CD4-positive, alpha-beta T cell treated with Interferon alpha-2 for 1 hour (primary cell): ENCODE measurements at regions not wholly inside any gene's neighbourhood (a gene's known extent, or its start where the extent isn't known, plus 50 kb on each side); places are given as distances from the start of the nearest gene placed in this dataset.
"Not testable (repeated sequence)": the region's sequence is repeated elsewhere in the genome, so short reads cannot be mapped to it uniquely, and the experiment has no call there.

Experiments
- DNase-seq, 2 donors: peaks; one replicate each; pipeline ENCODE4 v3.0.0-alpha.2; 2020 to 2022

DNA sequence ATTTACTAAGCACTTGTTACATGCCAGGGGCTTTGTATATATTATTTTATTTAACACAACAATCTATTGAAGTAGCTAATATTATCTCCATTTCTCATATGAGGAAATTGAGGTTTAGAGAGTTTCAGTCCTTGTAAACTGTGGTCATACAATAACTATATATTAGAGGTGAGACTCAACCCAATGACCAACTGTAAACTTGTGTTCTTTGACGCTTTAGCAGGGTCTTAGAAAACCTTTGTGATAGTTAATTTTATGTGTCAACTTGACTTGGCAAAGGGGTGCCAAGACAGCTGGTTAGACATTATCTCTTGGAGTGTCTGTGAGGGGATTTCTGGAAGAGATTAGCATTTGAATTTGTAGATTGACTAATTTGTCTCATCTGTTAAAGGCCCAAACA, 252.4 kb upstream of the B3GALT2 start:
- DNase-seq, result no peak

DNA sequence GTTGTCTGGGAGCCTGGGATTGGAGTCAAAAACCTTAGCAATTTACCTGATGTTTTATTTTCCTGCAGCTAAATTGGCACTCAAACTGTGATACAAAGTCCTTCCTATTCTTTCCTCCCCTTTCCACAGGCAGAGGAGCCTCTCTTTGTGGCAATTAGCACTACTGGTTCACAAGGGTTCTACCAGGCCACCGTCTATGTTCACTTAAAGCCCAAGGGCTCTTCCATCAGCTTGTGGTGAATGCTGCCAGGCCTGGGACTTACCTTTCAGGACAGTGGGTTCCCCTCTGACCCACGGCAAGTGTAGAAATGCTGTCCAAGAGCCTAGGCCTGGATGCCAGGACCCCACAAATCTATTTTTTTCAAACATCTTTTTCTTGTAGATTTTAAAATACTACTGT, 251.9 kb upstream of the B3GALT2 start:
- no peak for DNase-seq

DNA sequence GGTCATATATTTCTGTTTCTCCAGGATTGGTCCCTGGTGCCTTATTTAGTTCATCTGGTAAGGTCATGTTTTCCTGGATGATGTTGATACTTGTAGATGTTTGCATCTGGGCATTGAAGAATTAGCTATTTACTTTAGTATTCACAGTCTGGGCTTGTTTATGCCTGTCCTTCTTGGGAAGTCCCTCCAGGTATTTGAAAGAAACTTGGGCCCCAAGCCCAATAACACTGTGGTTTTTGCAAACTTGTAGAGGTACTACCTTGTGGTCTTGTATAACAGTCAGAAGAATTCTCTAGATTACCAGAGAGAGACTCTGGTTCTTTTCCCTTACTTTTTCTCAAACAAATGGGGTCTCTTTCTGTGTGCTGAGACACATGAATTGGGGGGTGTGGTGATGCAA, 251.4 kb upstream of the B3GALT2 start:
- peak in 1 of 2 donors; percentile 38 for DNase-seq

DNA sequence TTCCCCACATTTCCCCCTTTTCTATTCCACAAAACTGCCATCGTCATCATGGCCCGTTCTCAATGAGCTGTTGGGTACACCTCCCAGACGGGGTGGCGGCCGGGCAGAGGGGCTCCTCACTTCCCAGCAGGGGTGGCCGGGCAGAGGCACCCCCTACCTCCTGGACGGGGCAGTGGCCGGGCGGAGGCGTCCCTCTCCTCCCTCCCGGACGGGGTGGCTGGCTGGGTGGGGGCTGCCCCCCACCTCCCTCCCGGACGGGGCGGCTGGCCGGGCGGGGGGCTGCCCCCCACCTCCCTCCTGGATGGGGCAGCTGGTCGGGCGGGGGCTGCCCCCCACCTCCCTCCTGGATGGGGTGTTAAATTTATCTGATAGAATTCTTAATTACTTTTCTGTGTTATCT, 250.9 kb upstream of the B3GALT2 start:
- DNase-seq, result not testable (repeated sequence)

DNA sequence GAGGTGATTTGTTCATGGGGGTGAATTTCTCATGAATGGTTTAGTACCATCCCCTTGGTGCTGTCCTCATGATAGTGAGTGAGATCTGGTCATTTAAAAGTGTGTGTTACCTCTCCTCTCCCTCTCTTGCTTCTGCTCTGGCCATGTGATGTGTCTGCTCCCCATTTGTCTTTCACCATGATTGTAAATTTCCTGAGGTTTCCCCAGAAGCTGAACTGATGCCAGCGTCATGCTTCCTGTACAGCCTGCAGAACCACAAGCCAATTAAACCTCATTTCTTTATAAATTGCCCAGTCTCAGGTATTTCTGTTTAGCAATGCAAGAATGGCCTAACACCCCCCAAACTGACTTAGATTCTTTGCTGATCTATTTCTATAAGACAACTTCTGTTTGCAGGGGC, 249.4 kb upstream of the B3GALT2 start:
- DNase-seq, result no peak

DNA sequence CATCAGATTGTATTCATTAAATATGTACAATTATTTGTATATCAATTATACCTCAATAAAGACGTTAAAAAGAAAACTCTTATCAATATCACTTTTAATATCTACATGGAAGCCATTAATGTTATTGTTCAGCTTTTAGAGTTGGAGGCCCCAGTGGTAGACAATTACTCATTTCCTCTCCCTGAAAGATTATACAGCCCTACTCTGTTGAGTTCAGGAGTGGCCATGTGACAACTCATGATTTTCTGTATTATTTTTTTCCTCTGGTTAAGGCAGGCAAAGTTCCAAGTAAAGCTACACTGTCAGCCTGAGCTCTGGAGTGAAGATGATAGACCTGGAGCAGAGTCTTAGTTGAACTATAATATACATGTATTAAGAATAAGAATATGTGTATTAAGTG, 247.9 kb upstream of the B3GALT2 start:
- no peak for DNase-seq

DNA sequence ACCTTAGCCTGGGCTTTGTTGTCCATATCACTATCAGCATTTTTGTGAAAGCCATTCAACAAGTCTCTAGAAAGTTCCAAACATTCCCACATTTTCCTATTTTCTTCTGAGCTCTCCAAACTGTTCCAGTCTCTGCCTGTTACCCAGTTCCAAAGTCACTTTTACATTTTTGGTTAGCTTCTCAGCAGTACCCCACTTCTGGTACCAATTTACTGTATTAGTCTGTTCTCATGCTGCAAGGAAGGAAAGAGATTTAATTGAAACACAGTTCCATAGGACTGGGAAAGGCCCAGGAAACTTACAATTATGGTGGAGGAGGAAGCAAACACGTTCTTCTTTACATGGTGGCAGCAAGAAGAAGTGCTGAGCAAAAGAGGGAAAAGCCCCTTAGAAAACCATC, 247.2 kb upstream of the B3GALT2 start:
- no peak for DNase-seq

DNA sequence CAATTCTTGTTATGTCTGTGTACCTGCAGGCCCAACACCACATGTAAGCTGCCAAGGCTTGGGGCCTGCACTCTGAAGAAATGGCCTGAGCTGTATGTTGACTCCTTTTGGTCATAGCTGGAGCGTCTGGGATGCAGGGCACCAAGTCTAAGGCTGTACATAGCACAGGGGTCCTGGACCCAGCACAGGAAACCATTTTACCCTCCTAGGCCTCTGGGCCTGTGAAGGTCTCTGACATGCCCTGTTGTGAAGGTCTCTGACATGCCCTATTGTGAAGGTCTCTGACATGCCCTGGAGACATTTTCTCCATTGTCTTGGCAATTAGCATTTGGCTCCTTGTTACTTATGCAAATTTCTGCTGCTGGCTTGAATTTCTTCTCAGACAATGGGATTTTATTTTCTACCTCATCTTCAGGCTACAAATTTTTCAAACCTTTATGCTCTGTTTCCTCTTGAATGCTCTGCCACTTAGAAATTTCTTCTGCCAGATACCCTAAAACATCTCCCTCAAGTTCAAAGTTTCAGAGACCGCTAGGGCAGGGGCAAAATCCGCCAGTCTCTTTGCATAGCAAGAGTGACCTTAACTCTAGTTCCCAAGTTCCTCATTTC, 246.7 kb upstream of the B3GALT2 start:
- DNase-seq, result no peak

DNA sequence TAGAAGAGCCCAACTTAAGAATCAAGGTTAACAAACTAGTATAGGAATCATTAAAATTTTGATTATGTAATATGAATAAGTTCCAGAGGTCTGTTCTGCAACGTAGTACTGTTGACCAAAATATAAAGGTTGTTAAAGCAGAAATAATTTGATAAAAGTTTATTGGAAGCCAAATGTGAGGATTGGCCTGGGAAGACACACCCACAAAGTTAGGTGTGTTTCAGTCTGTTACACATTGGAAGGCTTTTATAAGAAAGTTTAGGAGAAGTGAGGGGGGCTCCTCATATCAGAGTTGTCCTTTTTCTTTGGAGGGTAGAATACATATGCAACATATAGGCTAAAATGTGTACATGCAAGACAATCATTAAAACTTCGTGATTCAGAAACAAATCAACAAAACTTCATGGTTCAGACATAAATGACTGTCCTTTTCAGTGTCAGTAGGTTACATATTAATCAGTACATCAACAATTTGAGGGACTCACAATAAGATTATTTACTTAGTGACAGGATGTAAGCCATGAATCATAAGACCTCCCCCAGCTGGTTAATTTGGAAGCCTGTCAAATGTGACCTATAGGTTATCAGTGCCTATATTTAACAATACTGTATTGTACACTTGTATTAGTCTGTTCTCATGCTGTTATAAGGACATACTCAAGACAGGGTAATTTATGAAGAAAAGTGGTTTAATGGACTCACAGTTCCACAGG, 245.0 kb upstream of the B3GALT2 start:
- DNase-seq, result no peak

DNA sequence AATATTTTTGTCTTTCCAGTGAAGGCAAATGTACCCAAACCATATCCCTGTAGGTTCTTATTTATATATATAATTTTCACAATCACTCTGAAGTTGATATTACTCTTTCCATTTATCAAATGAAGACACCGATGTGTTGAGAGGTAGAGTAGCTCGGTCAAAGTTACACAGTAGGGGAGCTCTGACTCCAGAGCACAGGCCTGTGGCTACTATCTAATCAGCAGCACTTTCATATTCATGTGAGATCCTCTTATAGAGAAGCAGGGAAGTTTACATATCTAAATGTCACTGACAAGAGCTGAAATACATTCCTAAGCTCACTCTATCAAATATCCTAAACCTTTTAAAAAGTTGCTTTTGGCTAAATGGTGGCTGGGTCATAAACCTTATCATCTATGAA, 241.1 kb upstream of the B3GALT2 start:
- no peak for DNase-seq

DNA sequence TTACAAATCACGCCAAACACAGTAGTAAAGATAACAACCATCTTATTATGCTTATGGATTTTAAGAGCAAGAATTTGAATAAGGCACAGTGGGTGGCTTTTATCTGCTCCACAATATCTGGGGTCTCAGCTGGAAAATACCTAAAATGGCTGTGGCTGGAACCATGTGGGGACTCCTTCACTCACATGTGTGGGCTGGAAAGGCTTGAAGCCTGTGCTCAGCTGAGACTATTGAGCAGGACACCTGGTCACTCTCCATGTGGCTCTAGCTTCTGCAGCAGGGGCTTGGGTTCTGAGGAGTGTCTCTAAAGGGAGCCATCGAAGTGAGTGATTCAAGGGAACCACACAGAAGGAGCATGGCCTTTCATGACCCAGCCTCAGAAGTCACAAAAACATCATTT, 239.6 kb upstream of the B3GALT2 start:
- DNase-seq, result no peak

DNA sequence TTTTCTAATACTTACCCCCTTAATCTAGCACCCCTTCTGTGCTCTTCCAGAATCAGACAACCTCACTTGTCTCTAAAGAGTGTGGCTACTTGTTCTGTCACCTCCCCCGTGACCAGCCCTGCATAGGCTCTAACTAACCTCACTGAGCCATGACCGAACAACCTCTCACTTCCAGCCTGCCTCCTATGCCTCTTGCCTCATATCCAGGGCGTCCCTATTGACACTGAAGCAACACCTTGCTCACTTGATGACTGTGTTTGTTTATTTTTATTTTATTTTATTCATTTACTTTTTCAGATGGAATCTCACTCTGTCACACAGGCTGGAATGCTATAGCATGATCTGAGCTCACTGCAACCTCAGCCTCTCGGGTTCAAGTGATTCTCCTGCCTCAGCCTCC, 235.1 kb upstream of the B3GALT2 start:
- no peak for DNase-seq

DNA sequence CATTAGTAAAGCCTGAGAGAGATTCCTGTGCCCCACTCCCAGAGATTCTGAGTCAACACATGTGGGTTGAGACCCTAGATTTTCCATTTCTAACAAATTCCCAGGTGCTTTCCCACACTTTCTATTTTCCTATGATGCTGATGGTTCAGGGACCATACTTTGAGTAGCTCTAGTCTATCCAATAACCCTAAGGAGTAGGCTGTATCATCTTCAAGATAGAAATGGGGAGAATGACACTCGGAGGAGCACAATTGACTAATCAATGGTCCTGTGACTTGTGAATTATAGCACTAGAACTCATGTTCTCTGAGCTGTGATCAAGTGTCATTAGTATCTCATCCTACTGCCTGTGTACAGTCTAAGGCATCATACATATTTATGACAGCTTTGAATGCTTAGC, 232.9 kb upstream of the B3GALT2 start:
- DNase-seq, result no peak

DNA sequence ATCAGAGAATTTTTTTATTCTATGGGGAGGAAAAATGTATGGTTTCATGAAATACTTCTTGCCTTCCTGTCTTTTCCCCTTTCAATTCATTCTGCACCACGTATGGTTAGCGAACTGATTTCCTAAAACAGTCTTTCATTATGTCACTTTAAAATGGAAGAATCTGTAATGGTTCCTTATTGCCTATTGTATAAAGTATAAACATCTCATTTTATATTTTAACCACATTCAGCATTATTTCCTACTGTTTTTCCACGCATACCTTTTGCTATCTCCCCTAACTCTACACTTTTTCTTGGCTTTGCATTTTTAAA, 232.3 kb upstream of the B3GALT2 start:
- no peak for DNase-seq

DNA sequence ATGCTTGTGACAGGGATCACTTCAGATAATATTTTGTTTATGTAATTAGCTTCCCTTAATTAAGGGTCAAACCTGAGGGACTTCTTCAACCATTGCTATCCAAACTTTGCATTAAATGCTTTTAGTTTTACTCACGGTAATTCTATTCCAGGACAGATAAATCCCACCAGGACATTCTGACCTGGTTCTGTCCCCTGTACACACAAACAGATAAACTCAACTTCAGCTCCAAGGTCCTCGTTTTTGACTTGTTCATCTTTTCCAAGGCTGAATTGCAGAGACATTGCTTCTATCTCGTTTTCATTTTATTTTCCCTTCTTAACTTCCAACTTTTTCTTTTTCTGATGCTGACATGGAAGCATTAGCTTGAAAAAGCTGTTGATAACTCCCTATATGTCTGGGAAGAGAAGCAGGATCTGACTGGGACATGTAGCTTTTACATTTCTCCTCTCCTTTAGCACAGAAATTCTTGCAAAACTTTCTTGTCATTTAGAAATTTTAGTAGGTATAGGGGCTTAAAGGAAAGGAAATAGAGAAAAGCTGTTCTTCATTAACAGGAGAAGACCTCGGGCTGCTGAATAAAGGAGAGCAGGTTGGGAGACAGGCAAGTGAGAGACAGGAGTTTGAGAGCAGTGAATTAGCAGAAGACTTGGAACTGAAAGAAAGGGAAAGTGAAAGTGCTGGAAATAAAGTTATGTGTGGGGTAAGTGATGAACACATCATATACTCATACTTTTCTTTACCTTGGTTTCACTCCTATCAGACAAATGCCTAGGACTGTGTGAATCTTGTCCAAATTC, 231.7 kb upstream of the B3GALT2 start:
- peak in 1 of 2 donors; percentile 66 for DNase-seq

DNA sequence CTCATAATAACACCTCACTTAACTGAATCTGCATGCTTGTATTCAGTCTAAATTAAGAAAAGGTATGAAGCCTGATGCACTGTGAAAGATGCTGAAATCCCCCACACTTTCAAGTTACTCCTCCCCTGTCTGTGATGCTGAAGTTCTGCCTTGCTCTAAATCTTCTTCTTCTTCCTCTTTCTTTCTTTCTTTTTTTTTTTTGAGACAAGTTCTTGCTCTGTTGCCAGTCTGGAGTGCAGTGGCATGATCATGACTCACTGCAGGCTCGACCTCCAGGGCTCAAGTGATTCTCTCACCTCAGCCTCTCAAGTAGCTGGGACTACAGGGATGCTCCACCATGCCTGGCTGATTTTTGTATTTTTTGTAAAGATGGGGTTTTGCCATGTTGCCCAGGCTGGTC, 231.0 kb upstream of the B3GALT2 start:
- peak in 1 of 2 donors; percentile 34 for DNase-seq

DNA sequence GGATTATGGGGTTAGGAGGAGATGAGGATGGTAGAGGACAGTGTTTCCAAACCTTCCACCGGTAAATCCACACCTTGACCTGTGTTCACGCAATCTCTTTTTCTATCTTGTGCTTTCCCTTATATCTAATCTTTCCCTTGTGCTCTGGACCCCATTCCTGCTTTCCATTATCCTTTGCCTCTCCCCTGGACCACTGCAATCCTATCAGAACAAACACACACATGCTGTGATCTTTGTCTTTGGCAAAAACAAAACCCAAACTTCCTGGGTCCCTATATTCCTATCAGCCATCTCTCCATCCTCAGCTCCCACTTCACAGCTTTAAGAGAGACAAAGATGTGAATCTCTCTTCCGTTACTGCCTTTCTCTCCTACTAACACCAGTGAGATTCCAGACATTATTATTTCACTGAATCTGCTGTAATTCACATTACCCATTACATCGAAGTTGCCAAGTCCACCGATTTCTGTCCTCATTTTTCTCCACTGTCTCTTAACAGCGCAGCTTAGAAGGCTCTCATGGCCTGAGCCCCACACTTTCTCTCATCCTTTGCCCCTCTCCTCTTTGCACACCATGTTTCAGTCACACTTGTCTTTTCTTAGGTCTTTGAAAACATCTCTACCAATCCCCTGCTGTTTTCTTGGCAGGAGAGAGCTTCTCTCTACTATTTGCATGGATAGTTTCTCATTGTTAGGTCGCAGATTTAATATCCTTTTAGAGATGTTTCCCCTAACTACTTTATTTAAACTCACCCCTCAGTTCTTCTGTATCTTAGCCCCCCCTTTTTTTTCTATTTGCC, 230.0 kb upstream of the B3GALT2 start:
- DNase-seq, result no peak

DNA sequence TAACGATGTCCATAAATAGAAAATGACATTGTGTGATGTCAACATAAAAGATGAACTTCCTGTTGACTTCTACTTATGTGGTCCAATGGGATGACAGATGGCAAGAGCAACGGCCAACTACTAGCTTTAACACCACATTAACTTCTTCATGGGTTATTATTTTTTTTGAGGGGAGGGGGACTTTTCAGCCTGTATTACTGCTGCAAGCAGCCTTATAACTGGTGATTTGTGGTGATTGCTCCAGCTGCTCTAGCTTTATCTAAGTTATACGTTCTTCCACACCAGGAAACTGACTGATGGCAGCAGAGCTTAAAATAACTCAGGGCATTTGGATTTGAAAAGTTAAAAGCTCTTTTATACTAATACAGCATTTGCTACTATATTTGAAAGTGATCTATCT, 228.8 kb upstream of the B3GALT2 start:
- DNase-seq, result no peak

DNA sequence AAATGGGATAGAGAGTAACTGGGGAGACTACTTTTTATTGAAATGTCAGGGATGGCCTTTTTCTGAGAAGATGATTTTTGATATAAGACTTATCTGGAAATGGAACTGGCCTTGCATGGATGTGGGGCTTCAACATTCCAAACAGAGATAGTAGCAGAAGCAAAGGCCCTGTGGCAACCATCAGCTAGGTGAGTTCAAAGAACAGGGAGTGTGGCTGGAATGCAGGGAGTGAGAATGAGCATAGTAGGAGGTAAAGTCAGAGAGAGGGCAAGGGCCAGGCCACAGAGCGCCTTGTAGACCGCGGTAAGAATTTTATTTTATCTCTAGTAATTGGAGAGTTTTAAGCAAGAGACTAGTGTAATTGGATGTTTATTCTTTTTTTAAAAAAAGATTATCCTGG, 227.0 kb upstream of the B3GALT2 start:
- no peak for DNase-seq

DNA sequence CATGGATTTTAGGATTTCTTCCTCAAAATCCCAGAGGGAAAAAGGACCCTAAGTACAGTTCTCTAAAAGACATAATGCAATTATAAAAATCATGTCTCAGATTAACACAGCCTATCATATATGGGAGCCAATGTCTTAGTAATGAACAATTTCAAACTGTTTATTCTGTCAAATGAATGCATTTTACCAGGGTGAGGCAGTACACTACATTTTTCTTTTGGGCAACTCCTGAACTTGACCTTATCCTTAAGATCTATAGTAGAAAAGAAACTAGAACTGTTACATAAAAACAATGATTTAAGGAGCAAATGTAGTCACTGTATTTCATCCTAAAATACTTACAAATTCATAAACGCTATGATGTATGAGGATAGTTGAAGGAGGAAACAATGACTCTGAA, 226.3 kb upstream of the B3GALT2 start:
- peak in 1 of 2 donors; percentile 34 for DNase-seq

DNA sequence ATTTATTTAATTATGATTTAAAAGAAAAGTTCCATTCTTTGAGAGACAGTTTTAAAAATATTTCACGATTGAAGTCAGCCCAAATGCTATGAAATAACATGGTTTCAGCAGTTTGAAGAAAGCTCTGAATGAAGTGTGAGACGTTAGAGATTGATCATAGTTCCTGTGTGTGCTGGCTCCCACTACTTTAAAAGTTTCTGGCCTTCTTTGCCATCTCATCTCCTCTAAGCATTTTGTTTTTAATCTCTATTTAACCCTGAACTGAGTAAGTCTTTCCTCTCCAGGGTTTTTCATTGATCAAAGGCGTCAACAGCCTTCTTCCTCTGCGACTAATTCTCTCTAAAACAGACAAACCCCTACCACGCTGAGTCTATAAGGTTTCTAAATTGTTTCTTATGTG, 225.3 kb upstream of the B3GALT2 start:
- DNase-seq, result peak in 1 of 2 donors; percentile 29

DNA sequence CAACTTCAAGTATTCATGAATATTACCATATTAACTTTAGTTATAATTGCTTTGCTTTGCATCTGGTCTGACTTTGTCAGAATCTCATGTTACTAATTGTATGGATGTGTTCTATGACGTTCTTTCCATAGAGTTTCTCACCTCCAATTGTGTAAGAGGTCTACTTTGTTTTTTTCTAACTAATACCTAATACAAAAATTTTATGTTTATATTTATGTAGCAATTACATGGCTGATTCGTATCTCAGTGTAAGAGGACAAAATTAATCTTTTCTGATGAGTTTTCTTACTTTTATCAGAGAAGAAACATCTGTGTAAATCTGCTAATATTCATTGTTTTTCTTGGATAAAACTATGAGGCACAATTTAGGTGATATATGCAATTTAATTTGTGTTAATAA, 224.8 kb upstream of the B3GALT2 start:
- no peak for DNase-seq

DNA sequence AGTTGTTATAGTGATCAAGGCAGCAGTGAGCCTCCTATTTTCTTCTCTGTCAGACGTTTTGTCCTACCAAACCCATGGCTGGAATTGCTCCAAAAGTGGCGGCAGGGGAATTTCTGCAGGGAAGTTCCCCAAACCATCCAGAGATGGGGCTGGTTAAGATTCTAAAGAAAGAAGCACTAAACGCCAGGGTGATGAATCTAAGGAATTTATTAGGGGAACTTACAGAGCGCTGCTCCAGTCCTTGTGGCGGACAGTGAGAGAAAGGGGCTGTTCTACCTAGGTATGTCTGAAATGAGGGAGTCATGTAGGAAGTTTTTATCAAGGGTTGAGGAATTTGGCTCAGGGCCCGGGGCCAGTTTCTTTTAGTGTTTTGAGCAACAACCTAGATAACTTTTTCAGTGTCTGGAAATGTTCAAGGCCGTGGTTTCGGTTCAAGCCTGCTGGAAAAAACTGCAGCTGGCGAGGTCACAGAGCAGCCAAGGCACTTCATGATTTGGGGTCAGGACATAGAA, 222.4 kb upstream of the B3GALT2 start:
- peak in 1 of 2 donors; percentile 30 for DNase-seq
